ENCODE measurements at regions not wholly inside any gene's neighbourhood (a gene's known extent, or its start where the extent isn't known, plus 50 kb on each side); places are given as distances from the start of the nearest gene placed in this dataset.

DNA sequence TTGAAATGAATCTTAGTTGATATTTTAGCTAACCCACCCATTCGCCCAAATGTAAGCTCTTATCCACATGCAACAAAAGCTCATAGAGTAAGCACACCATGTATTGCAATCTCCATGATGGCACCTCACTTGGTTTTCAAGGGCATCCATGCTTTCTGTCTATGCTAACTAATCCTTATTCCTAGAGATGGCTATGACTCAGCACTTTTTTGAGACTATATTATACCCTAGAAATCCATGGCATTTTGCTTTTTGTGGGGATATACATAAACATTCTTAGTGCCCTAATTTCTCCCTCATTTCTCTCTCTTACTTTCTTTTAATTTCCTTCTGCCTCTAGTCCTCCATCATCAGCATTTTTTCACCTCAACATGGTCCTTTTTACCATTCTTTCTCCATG, 168.5 kb upstream of the STT3B start:
- ChIA-PET POLR2A (no interaction called here), CTCF (interaction anchor here (1.2 kb wide), 1 partner anchor 11 kb away, joined by 3 read pairs; no protein-coding TSS in a partner anchor)
- no peaks in the 10 kb centered on the region for H4K20me1 ChIP-seq (replicated peaks; ENCODE audit: control insufficient read depth, extremely low read depth, insufficient read depth, low read length)
- no peak for FAIRE-seq
- H3K36me3 ChIP-seq (ENCODE audit: control insufficient read depth in 2 of 2, extremely low read depth in 1 of 2, insufficient read depth in 2 of 2, low read length in 2 of 2) = no peaks in the 10 kb centered on the region
- dilution Hi-C loops (cut with MboI; ENCODE audit: extremely low pct_ligation_motif_present, low sequenced_read_pairs) (no loop called here), intact Hi-C loops (cut with micrococcal nuclease) (no loop called here)
- no peak overlapping the region for H3K27ac ChIP-seq (ENCODE audit: insufficient read depth, low read depth, low read length)
- no peak for DNase-seq (ENCODE audit: low read depth, low spot score)
- H3K27me3 ChIP-seq (ENCODE audit: control insufficient read depth in 2 of 2, insufficient read depth in 2 of 2, low read length in 2 of 2) = no peaks in the 10 kb centered on the region
- no peaks in the 10 kb centered on the region for H3K79me2 ChIP-seq (ENCODE audit: control insufficient read depth, insufficient read depth, low read length)
- no peak for TF ChIP-seq MAX (IDR thresholded peaks at IDR 0.05; ENCODE audit: insufficient read depth, insufficient read length)
- TF ChIP-seq MYC (IDR thresholded peaks at IDR 0.05; ENCODE audit: low read depth, low read length) = no peak
- TF ChIP-seq POLR2A (IDR thresholded peaks at IDR 0.05; ENCODE audit: low read depth, low read length) = no peak
- TF ChIP-seq POLR2AphosphoS5 (IDR thresholded peaks at IDR 0.05; ENCODE audit: insufficient read depth, low read depth, low read length) = no peak
- no peak for TF ChIP-seq GATA2 (IDR thresholded peaks at IDR 0.05; ENCODE audit: insufficient read depth, insufficient read length, low read depth, low read length)
- TF ChIP-seq EZH2 (IDR thresholded peaks at IDR 0.05; ENCODE audit: borderline replicate concordance, low read depth, low read length, severe bottlenecking) = no peak
- no peak for TF ChIP-seq FOS (IDR thresholded peaks at IDR 0.05; ENCODE audit: borderline replicate concordance, insufficient read depth, low read length)
- no peak for TF ChIP-seq JUN (IDR thresholded peaks at IDR 0.05; ENCODE audit: borderline replicate concordance, insufficient read depth, insufficient read length, low read depth)
- no peak for TF ChIP-seq CTCF (IDR thresholded peaks at IDR 0.05; ENCODE audit: extremely low read depth in 1 of 2, insufficient read depth in 1 of 2, low read depth in 1 of 2, low read length in 2 of 2)
- no peak overlapping the region for H3K9ac ChIP-seq (replicated peaks; ENCODE audit: extremely low read depth, insufficient read depth, low read length)
- no TSS peak for BruUV-seq (replicated peaks)
- no peak overlapping the region for H2AFZ ChIP-seq (ENCODE audit: low read depth, low read length)
- no peak overlapping the region for H3K4me3 ChIP-seq (replicated peaks in 1 of 3; ENCODE audit: insufficient read depth in 1 of 3, low read depth in 1 of 3, low read length in 3 of 3)
- no peaks in the 10 kb centered on the region for H3K4me1 ChIP-seq (ENCODE audit: control insufficient read depth, extremely low read depth, insufficient read depth, low read length)
- H3K9me1 ChIP-seq (replicated peaks; ENCODE audit: control insufficient read depth, extremely low read depth, insufficient read depth, low read length) = peaks cover 2% of the 10 kb centered on the region
- no peak overlapping the region for H3K4me2 ChIP-seq (ENCODE audit: insufficient read depth, low read length)
- no peaks in the 10 kb centered on the region for H3K9me3 ChIP-seq (replicated peaks; ENCODE audit: control insufficient read depth, insufficient read depth, low read length)

Data from endothelial cell of umbilical vein (primary cell).